Activated CD4-positive, alpha-beta T cell treated with anti-CD3 and anti-CD28 coated beads, Interleukin-2, Interleukin-6, amounts not matched to agents 100 ng/mL and 50 ng/mL, durations not matched to agents 16 hours and 8 hours (primary cell): ENCODE measurements at regions not wholly inside any gene's neighbourhood (a gene's known extent, or its start where the extent isn't known, plus 50 kb on each side); places are given as distances from the start of the nearest gene placed in this dataset.
"Not testable (repeated sequence)": the region's sequence is repeated elsewhere in the genome, so short reads cannot be mapped to it uniquely, and the experiment has no call there.

ENCODE experiments used
- DNase-seq: peaks from one replicate; pipeline ENCODE4 v3.0.0-alpha.2; 2020

- DNase-seq = no peak
Observed at GRCh38 chr2:125227843-125228392, 1202.8 kb downstream of the CNTNAP5 start.

GRCh38 chr2:125240870-125241269 is 1215.8 kb downstream of the CNTNAP5 start:
- DNase-seq = no peak

- DNase-seq = no peak
Observed at GRCh38 chr2:125243074-125243473, 1218.0 kb downstream of the CNTNAP5 start.

- no peak for DNase-seq
Observed at GRCh38 chr2:125254010-125254409, 1228.9 kb downstream of the CNTNAP5 start.

GRCh38 chr2:125259451-125259850 is 1234.4 kb downstream of the CNTNAP5 start:
- no peak for DNase-seq

GRCh38 chr2:125260366-125260930 is 1235.4 kb downstream of the CNTNAP5 start:
- not testable (repeated sequence) for DNase-seq

GRCh38 chr2:125264453-125264852 is 1239.4 kb downstream of the CNTNAP5 start:
- no peak for DNase-seq

GRCh38 chr2:125267683-125268082 is 1242.6 kb downstream of the CNTNAP5 start:
- no peak for DNase-seq

- DNase-seq = no peak
Observed at GRCh38 chr2:125272651-125273050, 1247.6 kb downstream of the CNTNAP5 start.

- no peak for DNase-seq
Observed at GRCh38 chr2:125274718-125275117, 1249.6 kb downstream of the CNTNAP5 start.

GRCh38 chr2:125280265-125280664 is 1255.2 kb downstream of the CNTNAP5 start:
- DNase-seq = no peak

GRCh38 chr2:125281242-125281641 is 1256.2 kb downstream of the CNTNAP5 start:
- no peak for DNase-seq

GRCh38 chr2:125296742-125297141 is 1271.7 kb downstream of the CNTNAP5 start:
- DNase-seq = no peak

- no peak for DNase-seq
Observed at GRCh38 chr2:125310657-125311364, 1285.7 kb downstream of the CNTNAP5 start.

GRCh38 chr2:125312342-125312741 is 1287.3 kb downstream of the CNTNAP5 start:
- DNase-seq = no peak

GRCh38 chr2:125313806-125314205 is 1288.7 kb downstream of the CNTNAP5 start:
- no peak for DNase-seq

GRCh38 chr2:125318740-125319139 is 1293.7 kb downstream of the CNTNAP5 start:
- no peak for DNase-seq

- no peak for DNase-seq
Observed at GRCh38 chr2:125324273-125324672, 1299.2 kb downstream of the CNTNAP5 start.

- DNase-seq = no peak
Observed at GRCh38 chr2:125330133-125330532, 1305.0 kb downstream of the CNTNAP5 start.

- no peak for DNase-seq
Observed at GRCh38 chr2:125341353-125341752, 1314.6 kb upstream of the GYPC start.

- DNase-seq = not testable (repeated sequence)
Observed at GRCh38 chr2:125353542-125353941, 1302.4 kb upstream of the GYPC start.

- DNase-seq = no peak
Observed at GRCh38 chr2:125364192-125364983, 1291.6 kb upstream of the GYPC start.

- DNase-seq = no peak
Observed at GRCh38 chr2:125364984-125365265, 1291.0 kb upstream of the GYPC start.

- no peak for DNase-seq
Observed at GRCh38 chr2:125371867-125372266, 1284.1 kb upstream of the GYPC start.
